KMS-11 (cell line): ENCODE measurements at regions not wholly inside any gene's neighbourhood (a gene's known extent, or its start where the extent isn't known, plus 50 kb on each side); places are given as distances from the start of the nearest gene placed in this dataset.
"Not testable (repeated sequence)": the region's sequence is repeated elsewhere in the genome, so short reads cannot be mapped to it uniquely, and the experiment has no call there.

Experiments used
- H2AFZ ChIP-seq: fragments of 200-600 bp; sonication (generic); 2 replicates; pipeline ENCODE4 v1.6.1; 2016; ENCODE audit warnings: antibody characterized with exemption, mixed run types, low read depth
- H3K27ac ChIP-seq: fragments of 200-600 bp; sonication (generic); 2 replicates; pipeline ENCODE4 v1.6.1; 2016; ENCODE audit warnings: mild to moderate bottlenecking, mixed run types
- H3K27me3 ChIP-seq: fragments of 200-600 bp; sonication (generic); 2 replicates; pipeline ENCODE4 v1.6.1; 2017; ENCODE audit warnings: mild to moderate bottlenecking, low read depth, mixed run types, moderate library complexity; ENCODE audit not compliant: insufficient read depth
- H3K36me3 ChIP-seq: fragments of 200-600 bp; sonication (generic); 2 replicates; pipeline ENCODE4 v1.6.1; 2017; ENCODE audit warnings: mild to moderate bottlenecking, mixed run types; ENCODE audit not compliant: insufficient read depth
- H3K4me1 ChIP-seq: fragments of 200-600 bp; sonication (generic); 2 replicates; pipeline ENCODE4 v1.6.1; 2016; ENCODE audit warnings: mild to moderate bottlenecking, low read depth, mixed run types; ENCODE audit not compliant: poor library complexity, severe bottlenecking
- H3K4me2 ChIP-seq: fragments of 200-600 bp; sonication (generic); 2 replicates; pipeline ENCODE4 v1.7.0; 2016; ENCODE audit warnings: mild to moderate bottlenecking, mixed run types
- H3K4me3 ChIP-seq: fragments of 200-600 bp; sonication (generic); IDR thresholded peaks from 2 replicates; pipeline ENCODE4 v1.6.1; 2017; ENCODE audit warnings: low read depth, low read length, mixed read lengths; ENCODE audit not compliant: insufficient read depth
- H3K79me2 ChIP-seq: fragments of 200-600 bp; sonication (generic); 2 replicates; pipeline ENCODE4 v1.6.1; 2016; ENCODE audit warnings: low read depth, mixed run types; ENCODE audit not compliant: insufficient read depth
- H3K9ac ChIP-seq: fragments of 200-600 bp; sonication (generic); 2 replicates; pipeline ENCODE4 v1.6.1; 2016; ENCODE audit warnings: mild to moderate bottlenecking, mixed run types
- H4K20me1 ChIP-seq: fragments of 200-600 bp; sonication (generic); 2 replicates; pipeline ENCODE4 v1.6.1; 2016; ENCODE audit warnings: mild to moderate bottlenecking, mixed run types; ENCODE audit not compliant: insufficient read depth
- CTCF ChIP-seq: fragments of 200-600 bp; sonication (generic); conservative IDR thresholded peaks from 2 replicates; pipeline ENCODE4 v1.6.1; 2017; ENCODE audit warnings: low read depth, mild to moderate bottlenecking, antibody characterized with exemption, low read length, moderate library complexity, mixed read lengths

- H3K4me1 ChIP-seq, result no peaks in the 10 kb centered on the region
- no peak overlapping the region for H3K9ac ChIP-seq
- H3K36me3 ChIP-seq, result no peaks in the 10 kb centered on the region
- H3K27me3 ChIP-seq, result no peaks in the 10 kb centered on the region
- H3K79me2 ChIP-seq, result no peaks in the 10 kb centered on the region
- no peak overlapping the region for H3K27ac ChIP-seq
- no peak overlapping the region for H3K4me3 ChIP-seq
- no peak overlapping the region for H3K4me2 ChIP-seq
- no peak for TF ChIP-seq CTCF
- no peaks in the 10 kb centered on the region for H4K20me1 ChIP-seq
- H2AFZ ChIP-seq, result no peak overlapping the region
These were observed 731.9 kb upstream of the PCDH10 start for GRCh38 chr4:132417220-132417619.

GRCh38 chr4:132427125-132427524 is 722.0 kb upstream of the PCDH10 start:
- H3K79me2 ChIP-seq, result no peaks in the 10 kb centered on the region
- no peak overlapping the region for H3K4me2 ChIP-seq
- no peak for TF ChIP-seq CTCF
- H3K9ac ChIP-seq, result no peak overlapping the region
- no peak overlapping the region for H2AFZ ChIP-seq
- no peak overlapping the region for H3K27ac ChIP-seq
- H3K4me1 ChIP-seq, result no peaks in the 10 kb centered on the region
- no peaks in the 10 kb centered on the region for H3K36me3 ChIP-seq
- H3K4me3 ChIP-seq, result no peak overlapping the region
- H3K27me3 ChIP-seq, result no peaks in the 10 kb centered on the region
- H4K20me1 ChIP-seq, result no peaks in the 10 kb centered on the region

- TF ChIP-seq CTCF, result no peak
- Histone ChIP-seq H3K27ac (no peak overlapping the region), H3K4me2 (no peak overlapping the region), H3K9ac (no peak overlapping the region), H3K27me3 (no peaks in the 10 kb centered on the region), H3K36me3 (no peaks in the 10 kb centered on the region), H4K20me1 (no peaks in the 10 kb centered on the region), H3K4me3 (no peak overlapping the region), H3K79me2 (no peaks in the 10 kb centered on the region), H3K4me1 (no peaks in the 10 kb centered on the region), H2AFZ (no peak overlapping the region)
These were observed 712.0 kb upstream of the PCDH10 start for GRCh38 chr4:132437117-132437516.

- H3K27me3 ChIP-seq, result no peaks in the 10 kb centered on the region
- H3K9ac ChIP-seq, result no peak overlapping the region
- no peak overlapping the region for H3K27ac ChIP-seq
- no peak for TF ChIP-seq CTCF
- no peak overlapping the region for H2AFZ ChIP-seq
- H3K79me2 ChIP-seq, result no peaks in the 10 kb centered on the region
- no peak overlapping the region for H3K4me3 ChIP-seq
- no peaks in the 10 kb centered on the region for H4K20me1 ChIP-seq
- H3K4me2 ChIP-seq, result no peak overlapping the region
- no peaks in the 10 kb centered on the region for H3K36me3 ChIP-seq
- H3K4me1 ChIP-seq, result no peaks in the 10 kb centered on the region
These were observed 703.7 kb upstream of the PCDH10 start for GRCh38 chr4:132445386-132445785.

- H2AFZ ChIP-seq, H3K4me2 ChIP-seq, H3K27ac ChIP-seq, H3K79me2 ChIP-seq, H3K9ac ChIP-seq, H3K4me1 ChIP-seq, H3K36me3 ChIP-seq, H4K20me1 ChIP-seq, H3K4me3 ChIP-seq, H3K27me3 ChIP-seq: not testable (repeated sequence)
These were observed 691.1 kb upstream of the PCDH10 start for GRCh38 chr4:132457987-132458386.
